GM10248 (cell line): ENCODE measurements at regions not wholly inside any gene's neighbourhood (a gene's known extent, or its start where the extent isn't known, plus 50 kb on each side); places are given as distances from the start of the nearest gene placed in this dataset.
"Not testable (repeated sequence)": the region's sequence is repeated elsewhere in the genome, so short reads cannot be mapped to it uniquely, and the experiment has no call there.

Source experiments
- CTCF ChIA-PET: fragments of 300-600 bp; sonication (Branson Sonifier 250); formaldehyde crosslinking; extraction: SDS; loops from one replicate; lab custom pipeline; 2021; ENCODE audit warnings: antibody characterized with exemption; lab: Yijun Ruan, JAX
- POLR2A ChIA-PET: fragments of 350-650 bp; sonication (Branson Sonifier 250); formaldehyde crosslinking; extraction: SDS; loops from one replicate; lab custom pipeline; 2020; ENCODE audit warnings: antibody characterized with exemption; lab: Yijun Ruan, JAX
- DNase-seq: peaks from one replicate; pipeline ENCODE4 v3.0.0; 2012; ENCODE audit errors: extremely low spot score
- TF ChIP-seq, protein P1 (sequence below): IDR thresholded peaks from 2 replicates; pipeline ENCODE4 v1.5.1; 2012; ENCODE audit warnings: mild to moderate bottlenecking, low read depth; ENCODE audit errors: extremely low read depth, missing control alignments, control extremely low read depth

DNA sequence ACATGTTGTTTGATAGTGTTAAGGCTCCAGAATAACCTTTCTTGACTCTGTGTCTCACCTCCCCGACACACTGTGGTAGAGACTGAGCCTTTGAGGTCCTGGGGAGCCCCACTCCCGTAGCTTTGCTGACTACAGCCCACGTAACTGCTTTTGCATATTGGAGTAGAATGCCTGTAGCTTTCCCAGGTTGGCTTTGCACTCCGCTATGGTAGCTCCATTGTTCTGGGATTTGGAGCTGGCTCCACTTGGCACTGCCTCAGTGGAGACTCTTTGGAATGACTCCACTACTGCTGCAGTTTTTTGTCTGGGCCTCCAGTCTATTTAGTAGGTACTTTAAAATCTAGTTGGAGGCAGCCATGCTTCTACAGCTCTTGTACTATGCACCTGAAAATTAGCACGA, 56.2 kb upstream of the ANXA1 start:
- TF ChIP-seq, protein P1, sequence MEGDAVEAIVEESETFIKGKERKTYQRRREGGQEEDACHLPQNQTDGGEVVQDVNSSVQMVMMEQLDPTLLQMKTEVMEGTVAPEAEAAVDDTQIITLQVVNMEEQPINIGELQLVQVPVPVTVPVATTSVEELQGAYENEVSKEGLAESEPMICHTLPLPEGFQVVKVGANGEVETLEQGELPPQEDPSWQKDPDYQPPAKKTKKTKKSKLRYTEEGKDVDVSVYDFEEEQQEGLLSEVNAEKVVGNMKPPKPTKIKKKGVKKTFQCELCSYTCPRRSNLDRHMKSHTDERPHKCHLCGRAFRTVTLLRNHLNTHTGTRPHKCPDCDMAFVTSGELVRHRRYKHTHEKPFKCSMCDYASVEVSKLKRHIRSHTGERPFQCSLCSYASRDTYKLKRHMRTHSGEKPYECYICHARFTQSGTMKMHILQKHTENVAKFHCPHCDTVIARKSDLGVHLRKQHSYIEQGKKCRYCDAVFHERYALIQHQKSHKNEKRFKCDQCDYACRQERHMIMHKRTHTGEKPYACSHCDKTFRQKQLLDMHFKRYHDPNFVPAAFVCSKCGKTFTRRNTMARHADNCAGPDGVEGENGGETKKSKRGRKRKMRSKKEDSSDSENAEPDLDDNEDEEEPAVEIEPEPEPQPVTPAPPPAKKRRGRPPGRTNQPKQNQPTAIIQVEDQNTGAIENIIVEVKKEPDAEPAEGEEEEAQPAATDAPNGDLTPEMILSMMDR: no peak
- CTCF ChIA-PET: interaction anchor here (0.6 to 6.1 kb wide), 4 partner anchors 11 to 1918 kb away, joined by 3 to 25 read pairs (median 4); no protein-coding TSS in a partner anchor
- no peak for DNase-seq
- POLR2A ChIA-PET: no interaction called here

DNA sequence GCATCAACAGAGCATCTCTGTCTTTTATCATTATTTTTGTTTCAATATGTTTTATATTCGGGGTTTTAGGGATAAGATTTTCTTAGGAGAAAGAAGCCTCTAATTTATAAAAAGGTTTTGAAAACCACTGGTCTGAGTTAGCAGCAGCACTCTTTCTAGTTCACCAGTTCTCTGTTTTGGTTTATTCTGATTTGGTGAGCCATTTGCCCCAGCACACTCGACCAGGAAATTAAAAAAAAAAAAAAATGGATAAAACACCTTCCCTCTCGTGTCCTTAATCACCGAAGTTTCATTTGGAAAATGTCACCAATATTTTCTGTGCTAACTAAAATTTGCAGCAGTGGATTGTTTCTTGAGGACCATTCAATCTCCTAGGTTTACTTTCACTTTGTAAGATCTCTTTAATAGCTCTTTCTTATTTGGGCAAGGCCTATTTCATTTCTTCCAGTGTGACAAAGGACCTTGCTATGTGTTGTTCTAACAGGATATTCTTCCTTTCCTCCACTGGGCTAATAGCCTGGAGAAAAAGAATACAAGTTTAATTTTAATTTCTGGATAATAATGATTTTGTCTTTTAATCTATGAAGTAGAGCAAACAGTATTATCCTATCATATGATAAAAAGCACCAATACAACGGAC, 57.8 kb upstream of the ANXA1 start:
- CTCF ChIA-PET: interaction anchor here (1.1 to 6.1 kb wide), 2 partner anchors 13 to 90 kb away, joined by 3 to 25 read pairs; no protein-coding TSS in a partner anchor
- TF ChIP-seq, protein P1: no peak
- POLR2A ChIA-PET: no interaction called here
- no peak for DNase-seq

DNA sequence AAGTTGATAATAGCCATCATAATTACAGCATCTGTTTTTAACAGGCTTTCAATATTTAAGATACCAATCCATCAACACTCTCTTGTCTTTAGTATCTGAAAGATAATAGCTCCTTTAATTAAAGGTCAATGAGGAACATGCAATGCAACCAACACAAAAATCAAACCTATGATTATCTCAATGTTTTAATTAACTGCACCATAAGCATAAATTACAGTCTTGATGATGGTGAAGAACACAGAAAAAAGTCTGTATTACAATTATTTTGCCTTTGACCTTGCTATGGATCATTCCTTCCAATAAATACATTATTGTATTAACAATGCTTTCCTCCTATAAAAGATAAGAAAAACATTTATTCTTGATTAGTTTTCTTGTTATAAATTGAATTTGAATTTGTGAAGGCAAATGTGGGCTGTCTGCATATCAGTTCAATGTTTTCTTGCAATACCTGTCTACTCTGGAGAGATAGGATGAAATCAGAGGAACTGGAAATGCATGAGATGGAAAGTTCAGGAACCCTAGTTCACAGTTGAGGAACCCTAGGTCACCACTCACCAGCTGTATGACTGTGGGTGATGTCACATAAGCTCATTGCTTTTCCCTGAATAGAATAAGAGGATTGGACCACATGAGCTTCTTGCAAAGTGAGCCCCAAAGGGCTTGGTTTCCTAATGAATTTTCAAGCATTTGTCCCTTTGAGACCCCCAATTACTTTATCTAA, 58.5 kb upstream of the ANXA1 start:
- POLR2A ChIA-PET: no interaction called here
- CTCF ChIA-PET: interaction anchor here (1.1 to 6.1 kb wide), 2 partner anchors 14 to 91 kb away, joined by 3 to 25 read pairs; no protein-coding TSS in a partner anchor
- TF ChIP-seq, protein P1: no peak
- no peak for DNase-seq

DNA sequence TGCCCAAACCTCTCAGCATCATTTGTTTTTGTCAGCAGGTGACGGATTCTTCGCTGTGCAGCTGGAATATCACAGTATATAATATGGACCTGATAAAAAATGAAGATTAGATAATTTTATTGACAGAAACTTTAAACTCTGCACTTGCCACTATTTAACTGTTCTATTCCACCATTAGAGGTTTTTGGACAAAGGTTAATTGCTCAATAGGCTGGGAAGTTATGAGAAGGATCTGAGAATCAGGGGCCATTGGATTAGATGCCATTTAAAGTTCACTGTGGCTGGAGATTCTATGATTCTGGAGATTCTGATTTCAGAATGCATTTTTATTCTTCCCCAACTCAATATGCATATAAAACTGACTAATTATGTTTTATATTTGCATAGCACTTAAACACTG, 59.8 kb upstream of the ANXA1 start:
- ChIA-PET POLR2A (no interaction called here), CTCF (interaction anchor here (6.1 kb wide), 1 partner anchor 15 kb away, joined by 25 read pairs; no protein-coding TSS in a partner anchor)
- TF ChIP-seq, protein P1: no peak
- DNase-seq: no peak

DNA sequence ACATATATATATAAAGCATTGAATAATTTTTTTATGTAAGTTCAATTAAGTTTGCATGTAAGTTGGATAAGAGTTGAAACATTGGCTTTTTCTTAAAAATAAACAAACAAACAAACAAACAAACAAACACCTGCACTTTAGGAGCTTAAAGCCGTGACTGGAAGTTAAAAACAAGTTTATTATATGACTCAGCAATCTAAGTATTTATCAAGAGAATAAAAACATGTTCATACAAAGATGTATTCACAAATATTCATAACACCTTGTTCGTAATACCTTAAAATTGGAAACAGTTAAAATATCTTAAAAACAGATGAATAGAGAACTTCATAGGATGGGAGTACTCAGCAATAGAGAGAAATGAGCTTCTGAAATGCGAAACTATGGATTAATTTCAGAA, 61.5 kb upstream of the ANXA1 start:
- POLR2A ChIA-PET: no interaction called here
- DNase-seq: no peak
- TF ChIP-seq, protein P1: no peak
- CTCF ChIA-PET: interaction anchor here (0.8 to 6.1 kb wide), 6 partner anchors 8 to 809 kb away, joined by 3 to 25 read pairs (median 5); no protein-coding TSS in a partner anchor

DNA sequence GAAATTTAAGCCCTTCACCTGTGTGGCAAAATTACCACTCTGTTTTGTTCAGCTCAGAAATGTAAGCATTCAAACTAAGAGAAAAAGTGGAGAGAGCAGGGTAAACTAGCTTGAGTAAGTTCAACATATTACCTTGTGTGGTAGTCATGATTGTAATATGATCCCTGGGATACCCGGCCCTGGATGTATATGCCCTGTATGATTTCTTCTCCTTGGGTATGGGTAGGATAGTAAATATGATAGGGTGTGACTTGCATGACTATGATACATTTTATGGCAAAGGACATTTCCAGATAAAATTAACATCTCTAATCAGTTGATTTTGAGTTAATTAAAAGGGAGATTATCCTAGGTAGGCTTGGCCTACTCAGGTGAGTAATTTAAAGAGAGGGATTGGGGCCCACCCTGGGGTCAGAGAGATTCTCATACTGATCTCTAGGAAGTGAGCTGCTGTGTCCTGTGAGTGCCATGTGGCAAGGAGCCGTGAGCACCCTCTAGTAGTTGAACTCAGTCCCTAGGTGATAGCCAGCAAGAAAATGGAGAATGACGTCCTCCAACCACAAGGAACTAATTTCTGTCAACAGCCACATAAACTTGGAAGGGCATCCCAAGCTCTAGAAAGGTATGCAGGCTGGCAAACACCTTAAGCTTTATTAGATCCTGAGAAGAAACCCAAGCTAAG, 62.2 kb upstream of the ANXA1 start:
- POLR2A ChIA-PET: no interaction called here
- TF ChIP-seq, protein P1: no peak
- CTCF ChIA-PET: interaction anchor here (0.8 to 6.1 kb wide), 7 partner anchors 9 to 808 kb away, joined by 3 to 25 read pairs (median 4); no protein-coding TSS in a partner anchor
- DNase-seq: no peak

DNA sequence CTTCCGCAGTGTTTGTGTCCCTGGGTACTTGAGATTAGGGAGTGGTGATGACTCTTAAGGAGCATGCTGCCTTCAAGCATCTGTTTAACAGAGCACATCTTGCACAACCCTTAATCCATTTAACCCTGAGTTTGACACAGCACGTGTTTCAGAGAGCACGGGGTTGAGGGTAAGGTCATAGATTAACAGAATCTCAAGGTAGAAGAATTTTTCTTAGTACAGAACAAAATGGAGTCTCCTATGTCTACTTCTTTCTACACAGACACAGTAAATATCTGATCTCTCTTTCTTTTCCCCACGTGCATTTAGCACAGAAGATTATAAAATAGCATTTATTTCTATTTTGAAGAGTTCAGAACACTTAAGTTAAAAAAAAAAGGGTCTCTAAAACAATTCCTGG, 63.8 kb upstream of the ANXA1 start:
- CTCF ChIA-PET, POLR2A ChIA-PET, DNase-seq: not testable (repeated sequence)
